Esophagus squamous epithelium (tissue), 5 donors: ENCODE measurements at regions not wholly inside any gene's neighbourhood (a gene's known extent, or its start where the extent isn't known, plus 50 kb on each side); places are given as distances from the start of the nearest gene placed in this dataset.

Experiments used
- DNase-seq: peaks from one replicate; lab custom pipeline; 2025; lab: John Stamatoyannopoulos, UW
- H3K27ac ChIP-seq, 4 donors: fragments of 200-600 bp; sonication (generic); one replicate each; pipeline ENCODE4 v1.5.1; 2016 to 2019; ENCODE audit warnings: mild to moderate bottlenecking in 1 of 4
- H3K27me3 ChIP-seq, 4 donors: fragments of 200-600 bp; sonication (generic); 1 replicate in 3 of 4; 2 replicates in 1 of 4; pipeline versions ENCODE4 v1.5.1 to v1.6.0; 2017 to 2021; ENCODE audit warnings: antibody characterized with exemption in 1 of 4
- H3K36me3 ChIP-seq, 3 donors: fragments of 200-600 bp; sonication (generic); one replicate each; pipeline ENCODE4 v1.5.1; 2016 to 2019
- H3K4me1 ChIP-seq, 3 donors: fragments of 200-600 bp; sonication (generic); one replicate each; pipeline ENCODE4 v1.5.1; 2017 to 2019
- H3K4me3 ChIP-seq, 4 donors: fragments of 200-600 bp; sonication (generic); 1 replicate in 3 of 4; 2 replicates in 1 of 4; pipeline ENCODE4 v1.5.1; 2016 to 2019; ENCODE audit warnings: mild to moderate bottlenecking in 2 of 4, moderate library complexity in 1 of 4
- H3K9me3 ChIP-seq, 3 donors: fragments of 200-600 bp; sonication (generic); one replicate each; pipeline ENCODE4 v1.5.1; 2016 to 2019
- CTCF ChIP-seq, 6 experiments: fragments of 450-650 bp in 4 of 6; fragments of 200-600 bp in 2 of 6; sonication (generic) in 2 of 6; IDR thresholded peaks; one replicate each; pipeline ENCODE4 v1.5.1; 2016 to 2019; ENCODE audit warnings: antibody characterized with exemption in 6 of 6, mild to moderate bottlenecking in 4 of 6, moderate library complexity in 4 of 6
- POLR2A ChIP-seq, 4 donors: fragments of 450-650 bp; IDR thresholded peaks; one replicate each; pipeline ENCODE4 v1.6.1; 2017; ENCODE audit warnings: antibody characterized with exemption in 4 of 4, mild to moderate bottlenecking in 4 of 4, moderate library complexity in 3 of 4
- WGBS, 2 donors: methylation state at CpG; one replicate each; pipeline ENCODE4 v1.1.5; 2018; 5-methylcytosine and 5-hydroxymethylcytosine counted together
- intact Hi-C: fragments of 100-400 bp; cut with DNase I; formaldehyde crosslinking; loops from one replicate; pipeline ENCODE4 v1.15.0; 2022
- donor health status: DM: yes; HTN: yes; CAD: no.

GRCh38 chr4:10364194-10364593 lies 93.0 kb downstream of the ZNF518B start:
- Histone ChIP-seq H3K36me3 (no peaks in the 10 kb centered on the region), H3K4me3 (no peak overlapping the region), H3K9me3 (no peaks in the 10 kb centered on the region), H3K27ac (no peak overlapping the region), H3K27me3 (peaks cover 0 to 6% (median 0%) of the 10 kb centered on the region in 4 donors), H3K4me1 (no peaks in the 10 kb centered on the region)
- no peak for TF ChIP-seq POLR2A (IDR thresholded peaks at IDR 0.05)
- no peak for TF ChIP-seq CTCF (IDR thresholded peaks at IDR 0.05)
- intact Hi-C loops = no loop called here
- DNase-seq = no peak
- 74 to 78% methylated on average over 2 of the region's 2 CpGs for WGBS, 2 donors

GRCh38 chr4:10354746-10355145 lies 102.5 kb downstream of the ZNF518B start:
- no peaks in the 10 kb centered on the region for H3K4me1 ChIP-seq
- no peak for DNase-seq
- H3K27me3 ChIP-seq = peaks cover 0 to 10% (median 0%) of the 10 kb centered on the region in 4 donors
- intact Hi-C loops = no loop called here
- H3K4me3 ChIP-seq = no peak overlapping the region
- TF ChIP-seq POLR2A (IDR thresholded peaks at IDR 0.05) (no peak), CTCF (IDR thresholded peaks at IDR 0.05) (no peak)
- no peaks in the 10 kb centered on the region for H3K36me3 ChIP-seq
- no peaks in the 10 kb centered on the region for H3K9me3 ChIP-seq
- no peak overlapping the region for H3K27ac ChIP-seq

GRCh38 chr4:10354225-10354624 lies 103.0 kb downstream of the ZNF518B start:
- TF ChIP-seq POLR2A (IDR thresholded peaks at IDR 0.05) (no peak), CTCF (IDR thresholded peaks at IDR 0.05) (no peak)
- intact Hi-C loops = no loop called here

GRCh38 chr4:10353110-10353509 lies 104.1 kb downstream of the ZNF518B start:
- TF ChIP-seq POLR2A (IDR thresholded peaks at IDR 0.05) = no peak
- no peak for TF ChIP-seq CTCF (IDR thresholded peaks at IDR 0.05)
- intact Hi-C loops = no loop called here
- Histone ChIP-seq H3K9me3 (no peaks in the 10 kb centered on the region), H3K4me1 (no peaks in the 10 kb centered on the region), H3K27me3 (peaks cover 0 to 10% (median 0%) of the 10 kb centered on the region in 4 donors), H3K36me3 (no peaks in the 10 kb centered on the region), H3K27ac (no peak overlapping the region), H3K4me3 (no peak overlapping the region)
- DNase-seq = no peak

More at GRCh38 chr4:10354225-10354624, 103.0 kb downstream of the ZNF518B start:
- Histone ChIP-seq H3K36me3 (no peaks in the 10 kb centered on the region), H3K27ac (no peak overlapping the region), H3K4me1 (no peaks in the 10 kb centered on the region), H3K9me3 (no peaks in the 10 kb centered on the region), H3K27me3 (peaks cover 0 to 10% (median 0%) of the 10 kb centered on the region in 4 donors), H3K4me3 (no peak overlapping the region)
- WGBS, 2 donors = 77 to 83% methylated on average over 2 of the region's 2 CpGs
- DNase-seq = no peak

GRCh38 chr4:10348241-10348640 lies 109.0 kb downstream of the ZNF518B start:
- H3K27me3 ChIP-seq = peaks cover 0 to 10% (median 0%) of the 10 kb centered on the region in 4 donors
- H3K36me3 ChIP-seq = no peaks in the 10 kb centered on the region
- H3K4me3 ChIP-seq = no peak overlapping the region
- intact Hi-C loops = no loop called here
- no peak for DNase-seq
- no peaks in the 10 kb centered on the region for H3K9me3 ChIP-seq
- H3K27ac ChIP-seq = no peak overlapping the region
- H3K4me1 ChIP-seq = no peaks in the 10 kb centered on the region
- TF ChIP-seq CTCF (IDR thresholded peaks at IDR 0.05) (no peak), POLR2A (IDR thresholded peaks at IDR 0.05) (no peak)
